HepG2 (cell line): ENCODE measurements at regions not wholly inside any gene's neighbourhood (a gene's known extent, or its start where the extent isn't known, plus 50 kb on each side); places are given as distances from the start of the nearest gene placed in this dataset.

Source experiments
- ATF7 ChIP-seq, 2 experiments: fragments of 450-650 bp in 1 of 2; sonication (generic) in 1 of 2; formaldehyde crosslinking in 1 of 2; IDR thresholded peaks; 2 replicates each; pipeline versions ENCODE4 v1.4.0 to v1.6.1; 2016 to 2020; ENCODE audit warnings: antibody characterized with exemption in 1 of 2, mild to moderate bottlenecking in 1 of 2, missing genetic modification reagents in 1 of 2
- CENPBD1 ChIP-seq: sonication (generic); formaldehyde crosslinking; IDR thresholded peaks from 2 replicates; pipeline ENCODE4 v1.8.0; 2022; ENCODE audit warnings: missing genetic modification reagents, low read depth, mild to moderate bottlenecking, borderline replicate concordance
- ELF4 ChIP-seq: sonication (generic); formaldehyde crosslinking; IDR thresholded peaks from 2 replicates; pipeline ENCODE4 v1.5.0; 2020; ENCODE audit warnings: missing genetic modification reagents, mild to moderate bottlenecking, moderate library complexity, borderline replicate concordance
- FOXM1 ChIP-seq: sonication (generic); formaldehyde crosslinking; IDR thresholded peaks from 2 replicates; pipeline ENCODE4 v1.5.0; 2020; ENCODE audit warnings: missing genetic modification reagents
- GLI4 ChIP-seq: sonication (generic); formaldehyde crosslinking; IDR thresholded peaks from 2 replicates; pipeline ENCODE4 v1.5.1; 2020; ENCODE audit warnings: missing genetic modification reagents, mild to moderate bottlenecking, moderate library complexity, borderline replicate concordance
- NCOA1 ChIP-seq: sonication (generic); formaldehyde crosslinking; IDR thresholded peaks from 2 replicates; pipeline ENCODE4 v1.9.0; 2021; ENCODE audit warnings: missing genetic modification reagents
- PAXIP1 ChIP-seq: sonication (generic); formaldehyde crosslinking; conservative IDR thresholded peaks from 2 replicates; pipeline ENCODE4 v1.4.0; 2020; ENCODE audit warnings: mild to moderate bottlenecking, missing genetic modification reagents, moderate library complexity
- PRDM10 ChIP-seq: sonication (generic); formaldehyde crosslinking; IDR thresholded peaks from 2 replicates; pipeline ENCODE4 v1.4.0; 2020; ENCODE audit warnings: low read depth, missing genetic modification reagents
- RFX5 ChIP-seq: IDR thresholded peaks from 2 replicates; pipeline ENCODE4 v1.6.1; 2011; ENCODE audit warnings: low read depth, low read length, improper control_type of control experiment
- SETDB1 ChIP-seq: sonication (generic); formaldehyde crosslinking; IDR thresholded peaks from 2 replicates; pipeline ENCODE4 v1.5.1; 2020; ENCODE audit warnings: missing genetic modification reagents, mild to moderate bottlenecking, borderline replicate concordance
- TCF12 ChIP-seq, 2 experiments: fragments of 450-650 bp in 1 of 2; sonication (generic) in 1 of 2; formaldehyde crosslinking in 1 of 2; IDR thresholded peaks; 2 replicates each; pipeline versions ENCODE4 v1.6.1 to v1.8.0; 2017 to 2022; ENCODE audit warnings: antibody characterized with exemption in 1 of 2, mild to moderate bottlenecking in 1 of 2, missing genetic modification reagents in 1 of 2, moderate library complexity in 1 of 2
- TCF7L2 ChIP-seq: IDR thresholded peaks from 2 replicates; pipeline ENCODE4 v1.6.1; 2011; ENCODE audit warnings: mild to moderate bottlenecking, low read depth, low read length, moderate library complexity
- THAP7 ChIP-seq: sonication (generic); formaldehyde crosslinking; IDR thresholded peaks from 2 replicates; pipeline ENCODE4 v1.8.1; 2023; ENCODE audit warnings: mild to moderate bottlenecking, missing genetic modification reagents
- ZBTB33 ChIP-seq: sonication (generic); formaldehyde crosslinking; IDR thresholded peaks from 2 replicates; pipeline ENCODE4 v1.4.0; 2020; ENCODE audit warnings: missing genetic modification reagents
- ZNF160 ChIP-seq: sonication (generic); formaldehyde crosslinking; IDR thresholded peaks from 2 replicates; pipeline ENCODE4 v1.8.0; 2022; ENCODE audit warnings: mild to moderate bottlenecking, inconsistent platforms, missing genetic modification reagents
- ZNF773 ChIP-seq: sonication (generic); formaldehyde crosslinking; IDR thresholded peaks from 2 replicates; pipeline ENCODE4 v1.4.0; 2020; ENCODE audit warnings: missing genetic modification reagents, borderline replicate concordance
- ZNF878 ChIP-seq: sonication (generic); formaldehyde crosslinking; IDR thresholded peaks from 2 replicates; pipeline ENCODE4 v1.8.1; 2023; ENCODE audit warnings: mild to moderate bottlenecking, missing genetic modification reagents, moderate library complexity
- ZSCAN9 ChIP-seq: IDR thresholded peaks from 2 replicates; pipeline ENCODE4 v1.6.1; 2016; ENCODE audit warnings: borderline replicate concordance

GRCh38 chr14:31943861-31944255 lies 133.2 kb upstream of the ARHGAP5 start (continued):
- 0 out of 2 replicates have a peak, but pooled peaks have one; percentile 6 for TF ChIP-seq ZSCAN9
- no peak for TF ChIP-seq ATF7 (IDR thresholded peaks at IDR 0.05)
- no peak for TF ChIP-seq ATF7 (CRISPR knock-in tag; IDR thresholded peaks at IDR 0.05)
- no peak for TF ChIP-seq PAXIP1
- no peak for TF ChIP-seq GLI4 (CRISPR knock-in tag)
- TF ChIP-seq FOXM1 = no peak
- TF ChIP-seq SETDB1 (CRISPR knock-in tag) = no peak
- no peak for TF ChIP-seq PRDM10
- TF ChIP-seq CENPBD1 (CRISPR knock-in tag) = no peak
- TF ChIP-seq ZNF878 (CRISPR knock-in tag) = peak; percentile 43; the same call in 1 of the 2 replicates
- TF ChIP-seq ELF4 (CRISPR knock-in tag) = no peak
- TF ChIP-seq RFX5 = no peak
- TF ChIP-seq ZNF773 (CRISPR knock-in tag) = no peak
- no peak for TF ChIP-seq ZNF160
- TF ChIP-seq TCF7L2 = no peak
- no peak for TF ChIP-seq THAP7 (CRISPR knock-in tag)
- TF ChIP-seq NCOA1 (CRISPR knock-in tag) = no peak
- no peak for TF ChIP-seq TCF12 (IDR thresholded peaks at IDR 0.05)
- TF ChIP-seq TCF12 (CRISPR knock-in tag; IDR thresholded peaks at IDR 0.05) = no peak
- TF ChIP-seq ZBTB33 (CRISPR knock-in tag) = peak; percentile 92
